ENCODE measurements at regions not wholly inside any gene's neighbourhood (a gene's known extent, or its start where the extent isn't known, plus 50 kb on each side); places are given as distances from the start of the nearest gene placed in this dataset.

GRCh38 chr4:130422261-130422660, 1326.3 kb downstream of the C4orf33 start:
- no peak for TF ChIP-seq CTCF (IDR thresholded peaks at IDR 0.05; ENCODE audit: poor library complexity, severe bottlenecking)
- no peak for TF ChIP-seq POLR2AphosphoS5 (IDR thresholded peaks at IDR 0.05)
- no peak for TF ChIP-seq TAF1 (IDR thresholded peaks at IDR 0.05; ENCODE audit: low read depth)
- TF ChIP-seq REST (IDR thresholded peaks at IDR 0.05; ENCODE audit: borderline replicate concordance): no peak
- TF ChIP-seq EP300 (conservative IDR thresholded peaks at IDR 0.05; ENCODE audit: poor library complexity, severe bottlenecking): no peak
- TF ChIP-seq RAD21 (conservative IDR thresholded peaks at IDR 0.05): no peak
- no peak for TF ChIP-seq EZH2 (IDR thresholded peaks at IDR 0.05; ENCODE audit: borderline replicate concordance, insufficient read depth, low read length, poor library complexity, severe bottlenecking)
- TF ChIP-seq MXI1 (conservative IDR thresholded peaks at IDR 0.05; ENCODE audit: poor library complexity, severe bottlenecking): no peak

All from neural cell (in vitro differentiated cells).